ENCODE measurements at regions not wholly inside any gene's neighbourhood (a gene's known extent, or its start where the extent isn't known, plus 50 kb on each side); places are given as distances from the start of the nearest gene placed in this dataset.

DNA sequence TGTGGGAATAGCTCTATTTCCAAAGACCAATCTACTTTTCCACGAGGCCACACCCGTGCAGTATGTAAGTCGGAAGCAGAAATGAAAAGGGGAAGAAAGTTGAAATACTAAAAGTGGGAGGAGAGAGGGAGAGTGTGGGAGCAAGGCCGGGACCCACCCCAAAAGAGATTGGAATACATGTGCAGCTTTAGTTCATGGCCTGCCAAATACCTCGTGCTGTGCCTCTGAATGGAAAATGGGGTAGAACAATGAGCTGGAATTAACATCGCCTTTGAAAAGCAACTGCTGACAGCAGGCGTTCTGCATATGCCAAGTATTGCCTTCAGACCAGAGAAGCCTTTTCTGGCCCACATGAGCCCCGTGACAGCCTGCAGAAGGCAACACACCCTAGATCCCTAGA, 155.6 kb downstream of the CD83 start:
- DNase-seq, result no peak
- intact Hi-C loops (cut with DNase I), result no loop called here
- TF ChIP-seq POLR2AphosphoS5 (IDR thresholded peaks at IDR 0.05) (no peak), EP300 (IDR thresholded peaks at IDR 0.05) (no peak), POLR2A (IDR thresholded peaks at IDR 0.05) (no peak)
- TF ChIP-seq, protein P1, sequence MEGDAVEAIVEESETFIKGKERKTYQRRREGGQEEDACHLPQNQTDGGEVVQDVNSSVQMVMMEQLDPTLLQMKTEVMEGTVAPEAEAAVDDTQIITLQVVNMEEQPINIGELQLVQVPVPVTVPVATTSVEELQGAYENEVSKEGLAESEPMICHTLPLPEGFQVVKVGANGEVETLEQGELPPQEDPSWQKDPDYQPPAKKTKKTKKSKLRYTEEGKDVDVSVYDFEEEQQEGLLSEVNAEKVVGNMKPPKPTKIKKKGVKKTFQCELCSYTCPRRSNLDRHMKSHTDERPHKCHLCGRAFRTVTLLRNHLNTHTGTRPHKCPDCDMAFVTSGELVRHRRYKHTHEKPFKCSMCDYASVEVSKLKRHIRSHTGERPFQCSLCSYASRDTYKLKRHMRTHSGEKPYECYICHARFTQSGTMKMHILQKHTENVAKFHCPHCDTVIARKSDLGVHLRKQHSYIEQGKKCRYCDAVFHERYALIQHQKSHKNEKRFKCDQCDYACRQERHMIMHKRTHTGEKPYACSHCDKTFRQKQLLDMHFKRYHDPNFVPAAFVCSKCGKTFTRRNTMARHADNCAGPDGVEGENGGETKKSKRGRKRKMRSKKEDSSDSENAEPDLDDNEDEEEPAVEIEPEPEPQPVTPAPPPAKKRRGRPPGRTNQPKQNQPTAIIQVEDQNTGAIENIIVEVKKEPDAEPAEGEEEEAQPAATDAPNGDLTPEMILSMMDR (IDR thresholded peaks at IDR 0.05), result no peak
- no peak overlapping the region for H3K4me3 ChIP-seq
- WGBS, 2 donors, result 90 to 94% methylated on average over 8 of the region's 8 CpGs
- H3K4me1 ChIP-seq, result peaks cover 0 to 22% (median 19%) of the 10 kb centered on the region in 4 donors
- H3K9me3 ChIP-seq, result no peaks in the 10 kb centered on the region
- H3K27ac ChIP-seq, result no peak overlapping the region
- H3K36me3 ChIP-seq, result no peaks in the 10 kb centered on the region
- H3K27me3 ChIP-seq, result no peaks in the 10 kb centered on the region

DNA sequence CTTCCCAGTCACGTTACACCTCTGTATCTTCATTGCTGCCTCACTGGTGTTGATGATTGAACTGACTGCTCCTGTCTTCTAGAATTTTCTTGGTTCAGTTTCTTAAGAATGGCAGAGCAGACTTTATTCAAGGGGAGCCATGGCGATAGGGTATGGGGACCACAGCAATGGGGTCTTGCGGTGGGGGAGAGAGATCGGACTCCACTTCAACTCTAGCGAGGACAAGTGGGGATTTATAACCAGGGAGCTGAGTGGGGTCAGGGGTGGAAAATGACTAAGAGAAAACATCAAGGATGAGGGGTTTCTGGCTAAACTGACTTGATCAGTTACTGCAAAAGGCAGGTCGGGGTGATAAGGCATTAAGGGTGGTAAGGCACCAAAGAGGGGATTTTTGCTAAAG, 156.4 kb downstream of the CD83 start:
- WGBS, 2 donors, result 95 to 96% methylated on average over 6 of the region's 6 CpGs

DNA sequence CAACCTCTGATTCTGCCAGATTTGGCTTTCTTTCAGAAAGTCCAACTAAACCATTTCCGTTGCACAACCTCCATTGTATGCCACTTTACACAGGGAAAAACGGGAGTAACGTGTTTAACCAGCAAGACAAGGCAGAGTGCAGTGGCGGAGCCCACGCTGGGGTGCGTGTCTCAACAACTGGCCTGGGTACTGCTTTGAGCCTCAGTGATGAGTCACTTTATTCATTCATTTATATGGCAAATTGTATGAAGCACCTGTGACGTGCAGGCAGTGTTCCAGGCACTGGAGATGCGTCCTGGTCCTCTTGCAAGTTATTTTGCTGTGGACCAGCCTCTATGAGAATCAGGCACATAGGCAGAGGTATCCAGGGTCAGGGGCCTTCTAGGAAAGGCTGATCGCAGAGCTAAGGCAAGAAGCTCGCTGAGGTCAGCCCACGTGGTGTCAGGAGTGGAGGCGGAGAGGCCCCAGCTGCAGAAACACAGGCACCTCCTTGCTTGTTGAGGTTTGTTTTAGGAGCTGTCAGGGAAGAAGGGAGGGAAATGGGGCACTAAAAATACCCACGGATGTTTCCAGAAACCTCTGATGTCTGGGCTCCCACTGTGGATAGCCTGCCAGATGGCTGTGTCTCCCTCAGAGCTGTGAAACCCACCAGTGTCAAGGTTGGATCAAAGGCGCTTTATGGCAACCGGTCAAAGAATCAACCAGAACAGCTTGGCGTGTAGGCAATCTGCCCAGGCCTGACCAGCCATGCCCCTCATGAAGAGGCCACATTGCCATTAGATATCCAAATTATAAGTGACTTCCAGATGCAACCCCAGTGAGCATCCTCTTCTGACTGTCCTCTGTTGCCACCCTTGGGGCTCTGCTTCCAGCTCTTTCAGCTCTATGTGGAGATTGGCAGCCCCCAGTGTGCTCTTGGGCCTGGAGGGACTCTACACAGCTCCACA, 157.2 kb downstream of the CD83 start:
- TF ChIP-seq POLR2AphosphoS5 (IDR thresholded peaks at IDR 0.05) (no peak), EP300 (IDR thresholded peaks at IDR 0.05) (no peak), POLR2A (IDR thresholded peaks at IDR 0.05) (no peak)
- TF ChIP-seq, protein P1 (IDR thresholded peaks at IDR 0.05), result no peak

More for the DNA sequence above, 156.4 kb downstream of the CD83 start:
- Histone ChIP-seq H3K4me1 (peaks cover 0 to 22% (median 19%) of the 10 kb centered on the region in 4 donors), H3K27ac (no peak overlapping the region), H3K36me3 (no peaks in the 10 kb centered on the region), H3K9me3 (no peaks in the 10 kb centered on the region), H3K4me3 (no peak overlapping the region), H3K27me3 (no peaks in the 10 kb centered on the region)
- TF ChIP-seq EP300 (IDR thresholded peaks at IDR 0.05) (no peak), POLR2AphosphoS5 (IDR thresholded peaks at IDR 0.05) (no peak), POLR2A (IDR thresholded peaks at IDR 0.05) (no peak)
- TF ChIP-seq, protein P1 (IDR thresholded peaks at IDR 0.05), result no peak
- intact Hi-C loops (cut with DNase I), result no loop called here
- DNase-seq, result no peak

DNA sequence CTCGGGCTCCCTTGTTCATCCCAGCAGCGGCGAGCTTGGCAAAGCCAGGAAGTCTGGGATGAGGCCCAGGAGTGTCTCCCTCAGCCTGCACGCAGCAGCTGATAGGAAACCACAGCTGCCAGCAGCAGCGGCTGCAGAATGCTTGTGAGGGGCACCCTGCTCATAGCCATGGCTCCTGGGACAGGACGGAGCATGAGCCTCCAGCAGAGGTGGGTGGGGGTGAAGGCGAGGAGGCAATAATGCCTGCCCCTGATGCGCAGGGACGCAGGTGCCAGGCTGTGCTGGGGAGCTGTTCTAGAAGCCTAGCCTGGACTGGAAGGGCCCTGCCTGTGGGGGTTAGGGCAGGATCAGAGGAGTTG, 157.9 kb downstream of the CD83 start:
- TF ChIP-seq POLR2AphosphoS5 (IDR thresholded peaks at IDR 0.05), result no peak
- TF ChIP-seq EP300 (IDR thresholded peaks at IDR 0.05), result no peak
- TF ChIP-seq, protein P1 (IDR thresholded peaks at IDR 0.05), result no peak
- TF ChIP-seq POLR2A (IDR thresholded peaks at IDR 0.05), result no peak
- intact Hi-C loops (cut with DNase I), result no loop called here
- peaks cover 0 to 2% (median 0%) of the 10 kb centered on the region in 4 donors for H3K9me3 ChIP-seq
- no peaks in the 10 kb centered on the region for H3K27me3 ChIP-seq
- WGBS, 2 donors, result 59 to 90% methylated on average over 9 of the region's 9 CpGs
- H3K4me1 ChIP-seq, result peaks cover 0 to 22% (median 19%) of the 10 kb centered on the region in 4 donors
- H3K36me3 ChIP-seq, result no peaks in the 10 kb centered on the region
- no peak overlapping the region for H3K27ac ChIP-seq
- H3K4me3 ChIP-seq, result no peak overlapping the region
- DNase-seq, result no peak

More for the DNA sequence above, 157.2 kb downstream of the CD83 start:
- H3K4me1 ChIP-seq, result peaks cover 0 to 22% (median 19%) of the 10 kb centered on the region in 4 donors
- no peaks in the 10 kb centered on the region for H3K9me3 ChIP-seq
- WGBS, 2 donors, result 86 to 88% methylated on average over 16 of the region's 16 CpGs
- no peak for DNase-seq
- intact Hi-C loops (cut with DNase I), result no loop called here
- H3K4me3 ChIP-seq, result no peak overlapping the region
- H3K27ac ChIP-seq, result no peak overlapping the region
- no peaks in the 10 kb centered on the region for H3K36me3 ChIP-seq
- H3K27me3 ChIP-seq, result no peaks in the 10 kb centered on the region

Data from sigmoid colon (tissue), 6 donors.